Astrocyte (in vitro differentiated cells and primary cell): ENCODE measurements at regions not wholly inside any gene's neighbourhood (a gene's known extent, or its start where the extent isn't known, plus 50 kb on each side); places are given as distances from the start of the nearest gene placed in this dataset.

Source experiments
- DNase-seq: peaks from one replicate; pipeline ENCODE4 v3.0.0-alpha.2; 2010; ENCODE audit warnings: low read depth
- FAIRE-seq: peaks from 2 replicates; lab custom pipeline; 2011; peaks lifted over from hg19 to GRCh38; lab: Jason Lieb, UNC
- H2AFZ ChIP-seq: 2 replicates; pipeline ENCODE4 v1.6.0; 2012; ENCODE audit warnings: low read depth, low read length, inconsistent platforms
- H3K27ac ChIP-seq: 2 replicates; pipeline ENCODE4 v1.5.1; 2011; ENCODE audit warnings: low read depth, low read length, inconsistent platforms
- H3K27me3 ChIP-seq: 2 replicates; pipeline ENCODE4 v1.6.0; 2011; ENCODE audit warnings: low read length, inconsistent platforms; ENCODE audit not compliant: insufficient read depth
- H3K36me3 ChIP-seq: 2 replicates; pipeline ENCODE4 v1.5.1; 2011; ENCODE audit warnings: low read length, inconsistent platforms; ENCODE audit not compliant: insufficient read depth
- H3K4me1 ChIP-seq: 2 replicates; pipeline ENCODE4 v1.5.1; 2011; ENCODE audit warnings: low read length, inconsistent platforms; ENCODE audit not compliant: insufficient read depth
- H3K4me2 ChIP-seq: 2 replicates; pipeline ENCODE4 v1.6.0; 2012; ENCODE audit warnings: low read length, inconsistent platforms
- H3K4me3 ChIP-seq: 2 replicates; pipeline ENCODE4 v1.5.1; 2011; ENCODE audit warnings: low read depth, mild to moderate bottlenecking, low read length, inconsistent platforms; ENCODE audit not compliant: insufficient read depth
- H3K79me2 ChIP-seq: 2 replicates; pipeline ENCODE4 v1.6.0; 2012; ENCODE audit warnings: mild to moderate bottlenecking, low read length, inconsistent platforms; ENCODE audit not compliant: insufficient read depth
- H3K9ac ChIP-seq: 2 replicates; pipeline ENCODE4 v1.6.0; 2012; ENCODE audit warnings: mild to moderate bottlenecking, low read length, inconsistent platforms
- H3K9me3 ChIP-seq: 2 replicates; pipeline ENCODE4 v1.5.1; 2012; ENCODE audit warnings: low read depth, mild to moderate bottlenecking, low read length, inconsistent platforms; ENCODE audit not compliant: insufficient read depth
- H4K20me1 ChIP-seq: 2 replicates; pipeline ENCODE4 v1.6.0; 2012; ENCODE audit warnings: low read length, inconsistent platforms; ENCODE audit not compliant: insufficient read depth
- H3K27ac Mint-ChIP-seq: one replicate; pipeline ENCODE4 v1.8.0; 2021; ENCODE audit warnings: mild to moderate bottlenecking, mixed read lengths; ENCODE audit not compliant: unreplicated experiment
- H3K27me3 Mint-ChIP-seq: one replicate; pipeline ENCODE4 v1.8.0; 2021; ENCODE audit warnings: low read depth, mixed read lengths; ENCODE audit not compliant: unreplicated experiment
- H3K36me3 Mint-ChIP-seq: one replicate; pipeline ENCODE4 v1.8.0; 2021; ENCODE audit warnings: low read depth, mixed read lengths; ENCODE audit not compliant: unreplicated experiment
- H3K4me1 Mint-ChIP-seq: one replicate; pipeline ENCODE4 v1.8.0; 2021; ENCODE audit warnings: low read depth, mixed read lengths; ENCODE audit not compliant: unreplicated experiment
- H3K4me3 Mint-ChIP-seq: one replicate; pipeline ENCODE4 v1.8.0; 2021; ENCODE audit warnings: mild to moderate bottlenecking, moderate library complexity, mixed read lengths; ENCODE audit not compliant: unreplicated experiment
- H3K9me3 Mint-ChIP-seq: one replicate; pipeline ENCODE4 v1.8.0; 2021; ENCODE audit warnings: mild to moderate bottlenecking, mixed read lengths; ENCODE audit not compliant: unreplicated experiment
- CTCF ChIP-seq: IDR thresholded peaks from 2 replicates; pipeline ENCODE4 v1.5.1; 2011; ENCODE audit warnings: low read depth, mild to moderate bottlenecking, inconsistent platforms, low read length, moderate library complexity; ENCODE audit not compliant: insufficient read depth
- EZH2 ChIP-seq: IDR thresholded peaks from 2 replicates; pipeline ENCODE4 v1.6.1; 2012; ENCODE audit warnings: mild to moderate bottlenecking, low read length, inconsistent platforms; ENCODE audit not compliant: insufficient read depth

GRCh38 chr7:53119514-53119941 is 84.1 kb downstream of the POM121L12 start:
- no peaks in the 10 kb centered on the region for H3K36me3 ChIP-seq
- H3K9me3 Mint-ChIP-seq: no peaks in the 10 kb centered on the region
- no peaks in the 10 kb centered on the region for H3K79me2 ChIP-seq
- peak overlapping the region; percentile 75 for H3K27ac Mint-ChIP-seq
- FAIRE-seq (no peak), DNase-seq (peak; percentile 60)
- no peaks in the 10 kb centered on the region for H4K20me1 ChIP-seq
- peak overlapping the region; percentile 72 for H3K4me2 ChIP-seq
- no peaks in the 10 kb centered on the region for H3K36me3 Mint-ChIP-seq
- H3K9ac ChIP-seq: peak overlapping the region; percentile 58
- H3K4me1 ChIP-seq: peaks cover 16% of the 10 kb centered on the region
- TF ChIP-seq EZH2 (no peak), CTCF (no peak)
- peaks cover 23% of the 10 kb centered on the region for H3K4me1 Mint-ChIP-seq
- H3K4me3 Mint-ChIP-seq: no peak overlapping the region
- H3K9me3 ChIP-seq: no peaks in the 10 kb centered on the region
- peak overlapping the region; percentile 16 for H2AFZ ChIP-seq
- no peaks in the 10 kb centered on the region for H3K27me3 ChIP-seq
- H3K27ac ChIP-seq: peak overlapping the region; percentile 83
- no peak overlapping the region for H3K4me3 ChIP-seq
- H3K27me3 Mint-ChIP-seq: no peaks in the 10 kb centered on the region

GRCh38 chr7:53121374-53121773 is 85.9 kb downstream of the POM121L12 start:
- Mint-ChIP-seq H3K4me1 (peaks cover 23% of the 10 kb centered on the region), H3K4me3 (no peak overlapping the region), H3K27ac (peak overlapping the region; percentile 6), H3K9me3 (no peaks in the 10 kb centered on the region), H3K36me3 (no peaks in the 10 kb centered on the region), H3K27me3 (no peaks in the 10 kb centered on the region)
- H3K4me3 ChIP-seq: no peak overlapping the region
- H3K79me2 ChIP-seq: no peaks in the 10 kb centered on the region
- no peak overlapping the region for H2AFZ ChIP-seq
- no peak overlapping the region for H3K9ac ChIP-seq
- DNase-seq (no peak), FAIRE-seq (no peak)
- peaks cover 16% of the 10 kb centered on the region for H3K4me1 ChIP-seq
- no peaks in the 10 kb centered on the region for H3K36me3 ChIP-seq
- H3K27me3 ChIP-seq: no peaks in the 10 kb centered on the region
- H4K20me1 ChIP-seq: no peaks in the 10 kb centered on the region
- H3K4me2 ChIP-seq: no peak overlapping the region
- H3K27ac ChIP-seq: no peak overlapping the region
- H3K9me3 ChIP-seq: no peaks in the 10 kb centered on the region
- TF ChIP-seq CTCF (no peak), EZH2 (no peak)

GRCh38 chr7:53131697-53132096 is 96.3 kb downstream of the POM121L12 start:
- Mint-ChIP-seq H3K36me3 (no peaks in the 10 kb centered on the region), H3K27ac (no peak overlapping the region), H3K9me3 (peaks cover 9% of the 10 kb centered on the region), H3K4me3 (no peak overlapping the region), H3K4me1 (no peaks in the 10 kb centered on the region), H3K27me3 (no peaks in the 10 kb centered on the region)
- no peaks in the 10 kb centered on the region for H3K79me2 ChIP-seq
- H3K9me3 ChIP-seq: no peaks in the 10 kb centered on the region
- TF ChIP-seq CTCF: no peak
- no peak for TF ChIP-seq EZH2
- no peak overlapping the region for H3K4me3 ChIP-seq
- H3K4me1 ChIP-seq: no peaks in the 10 kb centered on the region
- H3K4me2 ChIP-seq: no peak overlapping the region
- H3K36me3 ChIP-seq: no peaks in the 10 kb centered on the region
- no peak overlapping the region for H2AFZ ChIP-seq
- no peak overlapping the region for H3K27ac ChIP-seq
- no peak overlapping the region for H3K9ac ChIP-seq
- DNase-seq (no peak), FAIRE-seq (no peak)
- no peaks in the 10 kb centered on the region for H4K20me1 ChIP-seq
- H3K27me3 ChIP-seq: no peaks in the 10 kb centered on the region
